Stimulated activated memory B cell treated with anti-CD40 and anti-IgM and Interleukin-4, amounts not matched to agents 10 μg/mL and 1 μg/mL and 100 μg/mL, for 72 hours (primary cell): ENCODE measurements at regions not wholly inside any gene's neighbourhood (a gene's known extent, or its start where the extent isn't known, plus 50 kb on each side); places are given as distances from the start of the nearest gene placed in this dataset.

Experiments used
- ATAC-seq: fragments of 150-1000 bp; cut with Tn5 transposase; 2 replicates; pipeline ENCODE4 v1.10.0; 2021
- H3K27ac Mint-ChIP-seq: one replicate; pipeline ENCODE4 v1.8.0; 2022; ENCODE audit warnings: mild to moderate bottlenecking, mixed read lengths
- H3K27me3 Mint-ChIP-seq: one replicate; pipeline ENCODE4 v1.8.0; 2022; ENCODE audit warnings: mixed read lengths
- H3K36me3 Mint-ChIP-seq: one replicate; pipeline ENCODE4 v1.8.0; 2022; ENCODE audit warnings: mixed read lengths
- H3K4me1 Mint-ChIP-seq: one replicate; pipeline ENCODE4 v1.8.0; 2022; ENCODE audit warnings: mixed read lengths
- H3K4me3 Mint-ChIP-seq: one replicate; pipeline ENCODE4 v1.8.0; 2022; ENCODE audit warnings: mild to moderate bottlenecking, moderate library complexity, mixed read lengths
- H3K9me3 Mint-ChIP-seq: one replicate; pipeline ENCODE4 v1.8.0; 2022; ENCODE audit warnings: mixed read lengths

- H3K9me3 Mint-ChIP-seq, result no peaks in the 10 kb centered on the region
- H3K4me3 Mint-ChIP-seq, result no peak overlapping the region
Measured at GRCh38 chr9:18143073-18143745, 330.7 kb upstream of the ADAMTSL1 start.

GRCh38 chr9:18146329-18146728, 327.6 kb upstream of the ADAMTSL1 start:
- no peak for ATAC-seq
- Mint-ChIP-seq H3K9me3 (peaks cover 5% of the 10 kb centered on the region), H3K4me1 (no peaks in the 10 kb centered on the region), H3K27ac (no peak overlapping the region), H3K36me3 (no peaks in the 10 kb centered on the region), H3K4me3 (no peak overlapping the region), H3K27me3 (no peaks in the 10 kb centered on the region)

More at GRCh38 chr9:18143073-18143745, 330.7 kb upstream of the ADAMTSL1 start:
- Mint-ChIP-seq H3K4me1 (no peaks in the 10 kb centered on the region), H3K36me3 (no peaks in the 10 kb centered on the region), H3K27ac (no peak overlapping the region), H3K27me3 (no peaks in the 10 kb centered on the region)
- no peak for ATAC-seq

- H3K27ac Mint-ChIP-seq, result no peak overlapping the region
Measured at GRCh38 chr9:18149471-18150011, 324.4 kb upstream of the ADAMTSL1 start.

GRCh38 chr9:18154661-18155060, 319.3 kb upstream of the ADAMTSL1 start:
- H3K9me3 Mint-ChIP-seq, result peaks cover 5% of the 10 kb centered on the region
- H3K27ac Mint-ChIP-seq, result no peak overlapping the region
- H3K36me3 Mint-ChIP-seq, result no peaks in the 10 kb centered on the region
- H3K27me3 Mint-ChIP-seq, result no peaks in the 10 kb centered on the region
- no peak overlapping the region for H3K4me3 Mint-ChIP-seq
- no peak for ATAC-seq
- H3K4me1 Mint-ChIP-seq, result no peaks in the 10 kb centered on the region

More at GRCh38 chr9:18149471-18150011, 324.4 kb upstream of the ADAMTSL1 start:
- no peak for ATAC-seq
- Mint-ChIP-seq H3K36me3 (no peaks in the 10 kb centered on the region), H3K4me1 (no peaks in the 10 kb centered on the region), H3K27me3 (no peaks in the 10 kb centered on the region), H3K9me3 (peaks cover 5% of the 10 kb centered on the region), H3K4me3 (no peak overlapping the region)

GRCh38 chr9:18159254-18159653, 314.7 kb upstream of the ADAMTSL1 start:
- no peaks in the 10 kb centered on the region for H3K9me3 Mint-ChIP-seq
- no peak overlapping the region for H3K27ac Mint-ChIP-seq
- H3K27me3 Mint-ChIP-seq, result no peaks in the 10 kb centered on the region
- no peaks in the 10 kb centered on the region for H3K36me3 Mint-ChIP-seq
- H3K4me3 Mint-ChIP-seq, result no peak overlapping the region
- H3K4me1 Mint-ChIP-seq, result no peaks in the 10 kb centered on the region
- ATAC-seq, result no peak

- Mint-ChIP-seq H3K27ac (no peak overlapping the region), H3K36me3 (no peaks in the 10 kb centered on the region), H3K4me3 (no peak overlapping the region), H3K9me3 (no peaks in the 10 kb centered on the region), H3K27me3 (no peaks in the 10 kb centered on the region), H3K4me1 (no peaks in the 10 kb centered on the region)
- ATAC-seq, result no peak
Measured at GRCh38 chr9:18163146-18163545, 310.8 kb upstream of the ADAMTSL1 start.

- H3K4me3 Mint-ChIP-seq, result no peak overlapping the region
- H3K27ac Mint-ChIP-seq, result no peak overlapping the region
- no peaks in the 10 kb centered on the region for H3K9me3 Mint-ChIP-seq
- H3K36me3 Mint-ChIP-seq, result no peaks in the 10 kb centered on the region
- no peaks in the 10 kb centered on the region for H3K4me1 Mint-ChIP-seq
- no peaks in the 10 kb centered on the region for H3K27me3 Mint-ChIP-seq
- ATAC-seq, result no peak
Measured at GRCh38 chr9:18167733-18168132, 306.2 kb upstream of the ADAMTSL1 start.

GRCh38 chr9:18173923-18174322, 300.0 kb upstream of the ADAMTSL1 start:
- Mint-ChIP-seq H3K9me3 (peaks cover 3% of the 10 kb centered on the region), H3K27ac (no peak overlapping the region), H3K4me3 (no peak overlapping the region), H3K36me3 (no peaks in the 10 kb centered on the region), H3K27me3 (no peaks in the 10 kb centered on the region), H3K4me1 (no peaks in the 10 kb centered on the region)
- no peak for ATAC-seq

- Mint-ChIP-seq H3K9me3 (peaks cover 1% of the 10 kb centered on the region), H3K36me3 (no peaks in the 10 kb centered on the region), H3K4me1 (no peaks in the 10 kb centered on the region), H3K27ac (no peak overlapping the region), H3K4me3 (no peak overlapping the region), H3K27me3 (no peaks in the 10 kb centered on the region)
- no peak for ATAC-seq
Measured at GRCh38 chr9:18182636-18183035, 291.3 kb upstream of the ADAMTSL1 start.

GRCh38 chr9:18183974-18184373, 290.0 kb upstream of the ADAMTSL1 start:
- no peaks in the 10 kb centered on the region for H3K9me3 Mint-ChIP-seq
- no peak overlapping the region for H3K27ac Mint-ChIP-seq
- no peaks in the 10 kb centered on the region for H3K27me3 Mint-ChIP-seq
- H3K36me3 Mint-ChIP-seq, result no peaks in the 10 kb centered on the region
- no peak overlapping the region for H3K4me3 Mint-ChIP-seq
- no peak for ATAC-seq
- no peaks in the 10 kb centered on the region for H3K4me1 Mint-ChIP-seq

- no peaks in the 10 kb centered on the region for H3K4me1 Mint-ChIP-seq
- no peaks in the 10 kb centered on the region for H3K27me3 Mint-ChIP-seq
- no peak for ATAC-seq
- no peaks in the 10 kb centered on the region for H3K36me3 Mint-ChIP-seq
- H3K27ac Mint-ChIP-seq, result no peak overlapping the region
- no peaks in the 10 kb centered on the region for H3K9me3 Mint-ChIP-seq
- no peak overlapping the region for H3K4me3 Mint-ChIP-seq
Measured at GRCh38 chr9:18184401-18184800, 289.6 kb upstream of the ADAMTSL1 start.

GRCh38 chr9:18185196-18185595, 288.8 kb upstream of the ADAMTSL1 start:
- H3K27ac Mint-ChIP-seq, result no peak overlapping the region
- H3K4me3 Mint-ChIP-seq, result no peak overlapping the region
- H3K27me3 Mint-ChIP-seq, result no peaks in the 10 kb centered on the region
- ATAC-seq, result no peak
- H3K4me1 Mint-ChIP-seq, result no peaks in the 10 kb centered on the region
- no peaks in the 10 kb centered on the region for H3K9me3 Mint-ChIP-seq
- H3K36me3 Mint-ChIP-seq, result no peaks in the 10 kb centered on the region

GRCh38 chr9:18188971-18189370, 285.0 kb upstream of the ADAMTSL1 start:
- Mint-ChIP-seq H3K27me3 (no peaks in the 10 kb centered on the region), H3K27ac (no peak overlapping the region), H3K4me1 (no peaks in the 10 kb centered on the region), H3K36me3 (no peaks in the 10 kb centered on the region), H3K9me3 (no peaks in the 10 kb centered on the region), H3K4me3 (no peak overlapping the region)
- ATAC-seq, result no peak

- Mint-ChIP-seq H3K27me3 (no peaks in the 10 kb centered on the region), H3K4me1 (no peaks in the 10 kb centered on the region), H3K9me3 (no peaks in the 10 kb centered on the region), H3K27ac (no peak overlapping the region), H3K4me3 (no peak overlapping the region), H3K36me3 (no peaks in the 10 kb centered on the region)
- ATAC-seq, result no peak
Measured at GRCh38 chr9:18189871-18190670, 283.9 kb upstream of the ADAMTSL1 start.

GRCh38 chr9:18190671-18191374, 283.1 kb upstream of the ADAMTSL1 start:
- Mint-ChIP-seq H3K4me3 (no peak overlapping the region), H3K9me3 (no peaks in the 10 kb centered on the region), H3K27me3 (no peaks in the 10 kb centered on the region), H3K4me1 (no peaks in the 10 kb centered on the region), H3K36me3 (no peaks in the 10 kb centered on the region), H3K27ac (no peak overlapping the region)
- ATAC-seq, result no peak
